HCT116 (cell line): ENCODE measurements at regions not wholly inside any gene's neighbourhood (a gene's known extent, or its start where the extent isn't known, plus 50 kb on each side); places are given as distances from the start of the nearest gene placed in this dataset.
"Not testable (repeated sequence)": the region's sequence is repeated elsewhere in the genome, so short reads cannot be mapped to it uniquely, and the experiment has no call there.

Experiments
- CEBPB ChIP-seq: IDR thresholded peaks from 2 replicates; pipeline ENCODE4 v1.6.1; 2012; ENCODE audit warnings: low read depth
- EGR1 ChIP-seq: IDR thresholded peaks from 2 replicates; pipeline ENCODE4 v1.6.1; 2012; ENCODE audit warnings: low read depth
- EZH2 ChIP-seq: fragments of 200-600 bp; sonication (generic); IDR thresholded peaks from 2 replicates; pipeline ENCODE4 v1.6.1; 2017; ENCODE audit warnings: antibody characterized with exemption, mixed run types
- EZH2phosphoT487 ChIP-seq: fragments of 200-600 bp; IDR thresholded peaks from 2 replicates; pipeline ENCODE4 v1.6.1; 2018; ENCODE audit warnings: antibody characterized with exemption, borderline replicate concordance
- FOSL1 ChIP-seq: IDR thresholded peaks from 2 replicates; pipeline ENCODE4 v1.6.1; 2012; ENCODE audit warnings: low read depth
- POLR2A ChIP-seq: IDR thresholded peaks from 2 replicates; pipeline ENCODE4 v1.7.0; 2011; ENCODE audit warnings: borderline replicate concordance; ENCODE audit not compliant: insufficient read depth, insufficient read length; ENCODE audit errors: extremely low read depth
- POLR2AphosphoS5 ChIP-seq: IDR thresholded peaks from 2 replicates; pipeline ENCODE4 v1.6.1; 2011; ENCODE audit warnings: mild to moderate bottlenecking, low read depth, low read length, moderate library complexity
- SP1 ChIP-seq: IDR thresholded peaks from 2 replicates; pipeline ENCODE4 v1.6.1; 2012; ENCODE audit warnings: low read depth
- SRF ChIP-seq: IDR thresholded peaks from 2 replicates; pipeline ENCODE4 v1.6.1; 2012; ENCODE audit warnings: low read depth
- TCF7L2 ChIP-seq: IDR thresholded peaks from 2 replicates; pipeline ENCODE4 v1.7.0; 2011; ENCODE audit warnings: borderline replicate concordance, inconsistent platforms; ENCODE audit not compliant: insufficient read depth, insufficient read length; ENCODE audit errors: extremely low read depth
- YY1 ChIP-seq: IDR thresholded peaks from 2 replicates; pipeline ENCODE4 v1.6.1; 2011; ENCODE audit warnings: low read length, low read depth, moderate library complexity, mild to moderate bottlenecking; ENCODE audit not compliant: insufficient replicate concordance; ENCODE audit errors: extremely low read depth
- TF ChIP-seq, protein P1 (sequence below), 3 experiments: fragments of 200-600 bp in 1 of 3; sonication (generic) in 1 of 3; IDR thresholded peaks in 2 of 3; conservative IDR thresholded peaks in 1 of 3; 2 replicates each; pipeline ENCODE4 v1.5.1; 2012 to 2017; ENCODE audit warnings: low read depth in 2 of 3, low read length in 2 of 3, antibody characterized with exemption in 1 of 3, borderline replicate concordance in 1 of 3, control low read depth in 1 of 3, mild to moderate bottlenecking in 1 of 3, mixed read lengths in 1 of 3, mixed run types in 1 of 3, moderate library complexity in 1 of 3; ENCODE audit not compliant: insufficient read depth in 1 of 3

DNA sequence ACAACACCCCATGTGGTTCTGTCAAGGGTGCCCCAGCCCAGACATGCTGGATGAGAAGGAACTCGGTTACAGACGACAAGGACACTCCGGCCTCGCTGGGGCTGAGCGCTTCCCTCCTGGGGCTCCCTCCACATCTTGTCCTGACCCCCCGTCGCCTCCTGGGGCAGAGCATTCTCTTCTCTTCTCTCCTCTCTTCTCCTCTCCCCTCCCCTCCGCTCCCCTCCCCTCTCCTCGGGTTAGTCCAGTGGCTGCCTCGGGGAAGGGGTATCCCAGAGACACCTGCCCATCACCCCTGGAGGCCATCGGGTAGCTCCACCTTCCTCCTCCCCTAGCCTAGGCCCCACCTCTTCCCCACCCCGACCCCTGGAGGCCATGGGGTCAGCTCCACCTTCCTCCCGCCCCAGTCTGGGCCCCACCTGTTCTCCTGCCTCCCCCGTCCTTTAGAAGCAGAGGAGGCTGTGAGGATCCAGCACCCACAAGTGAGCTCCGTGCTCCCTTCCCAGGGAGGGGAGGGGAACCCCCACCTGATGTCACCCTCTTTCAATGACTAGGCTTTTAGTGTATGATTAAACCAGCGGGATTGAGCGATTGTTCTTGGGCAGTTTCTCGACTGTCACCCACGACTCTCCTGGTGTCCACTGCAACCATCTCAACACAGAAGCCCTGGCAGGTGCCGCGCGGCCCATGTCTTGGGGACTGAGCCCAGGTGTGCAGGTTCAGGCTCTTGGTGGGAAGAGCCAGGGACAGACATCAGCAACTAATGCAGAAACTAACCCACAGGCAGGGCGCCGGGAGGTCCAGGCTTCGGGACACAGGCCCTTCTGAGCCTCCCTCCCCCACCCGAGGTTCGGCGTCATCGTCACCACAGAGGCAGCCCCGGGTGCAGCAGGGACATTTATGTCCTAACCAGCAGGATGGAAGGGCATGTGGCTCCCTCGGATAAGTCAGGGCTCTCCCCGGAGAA, 330.4 kb downstream of the ADGRD1 start:
- not testable (repeated sequence) for TF ChIP-seq POLR2A, CEBPB, SRF, FOSL1, TCF7L2, YY1, POLR2AphosphoS5, EGR1, EZH2, SP1, EZH2phosphoT487
- TF ChIP-seq, protein P1, sequence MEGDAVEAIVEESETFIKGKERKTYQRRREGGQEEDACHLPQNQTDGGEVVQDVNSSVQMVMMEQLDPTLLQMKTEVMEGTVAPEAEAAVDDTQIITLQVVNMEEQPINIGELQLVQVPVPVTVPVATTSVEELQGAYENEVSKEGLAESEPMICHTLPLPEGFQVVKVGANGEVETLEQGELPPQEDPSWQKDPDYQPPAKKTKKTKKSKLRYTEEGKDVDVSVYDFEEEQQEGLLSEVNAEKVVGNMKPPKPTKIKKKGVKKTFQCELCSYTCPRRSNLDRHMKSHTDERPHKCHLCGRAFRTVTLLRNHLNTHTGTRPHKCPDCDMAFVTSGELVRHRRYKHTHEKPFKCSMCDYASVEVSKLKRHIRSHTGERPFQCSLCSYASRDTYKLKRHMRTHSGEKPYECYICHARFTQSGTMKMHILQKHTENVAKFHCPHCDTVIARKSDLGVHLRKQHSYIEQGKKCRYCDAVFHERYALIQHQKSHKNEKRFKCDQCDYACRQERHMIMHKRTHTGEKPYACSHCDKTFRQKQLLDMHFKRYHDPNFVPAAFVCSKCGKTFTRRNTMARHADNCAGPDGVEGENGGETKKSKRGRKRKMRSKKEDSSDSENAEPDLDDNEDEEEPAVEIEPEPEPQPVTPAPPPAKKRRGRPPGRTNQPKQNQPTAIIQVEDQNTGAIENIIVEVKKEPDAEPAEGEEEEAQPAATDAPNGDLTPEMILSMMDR (IDR thresholded peaks at IDR 0.05 in 2 of 3, conservative IDR thresholded peaks at IDR 0.05 in 1 of 3; ENCODE audit: borderline replicate concordance in 1 of 3, insufficient read depth in 1 of 3, low read depth in 2 of 3, low read length in 2 of 3) = not testable (repeated sequence)
